Spleen (tissue), 11 donors: ENCODE measurements at regions not wholly inside any gene's neighbourhood (a gene's known extent, or its start where the extent isn't known, plus 50 kb on each side); places are given as distances from the start of the nearest gene placed in this dataset.
"Not testable (repeated sequence)": the region's sequence is repeated elsewhere in the genome, so short reads cannot be mapped to it uniquely, and the experiment has no call there.

Experiments
- DNase-seq: peaks from one replicate; pipeline ENCODE4 v3.0.0-alpha.2; 2020
- H3K27ac ChIP-seq, 8 donors: fragments of 200-600 bp; sonication (generic) in 7 of 8; 1 replicate in 4 of 8; 2 replicates in 4 of 8; pipeline versions ENCODE4 v1.5.0 to v1.8.0; 2016 to 2021; ENCODE audit warnings: inconsistent platforms in 4 of 8, mild to moderate bottlenecking in 4 of 8, moderate library complexity in 1 of 8
- H3K27me3 ChIP-seq, 7 donors: fragments of 200-600 bp; sonication (generic) in 6 of 7; replicated peaks in 1 of 7; 1 replicate in 4 of 7; 2 replicates in 3 of 7; pipeline versions ENCODE4 v1.5.0 to v1.8.0; 2016 to 2021; ENCODE audit warnings: inconsistent platforms in 3 of 7, mild to moderate bottlenecking in 1 of 7
- H3K36me3 ChIP-seq, 6 donors: fragments of 200-600 bp; sonication (generic) in 5 of 6; 1 replicate in 4 of 6; 2 replicates in 2 of 6; pipeline versions ENCODE4 v1.5.0 to v1.8.0; 2016 to 2021; ENCODE audit warnings: inconsistent platforms in 2 of 6
- H3K4me1 ChIP-seq, 6 donors: fragments of 200-600 bp; sonication (generic) in 5 of 6; 1 replicate in 3 of 6; 2 replicates in 3 of 6; pipeline versions ENCODE4 v1.5.0 to v1.8.0; 2016 to 2021; ENCODE audit warnings: inconsistent platforms in 3 of 6
- H3K4me3 ChIP-seq, 8 donors: fragments of 200-600 bp; sonication (generic) in 7 of 8; 1 replicate in 4 of 8; 2 replicates in 4 of 8; pipeline versions ENCODE4 v1.5.0 to v1.8.0; 2016 to 2021; ENCODE audit warnings: inconsistent platforms in 4 of 8, mild to moderate bottlenecking in 4 of 8, moderate library complexity in 2 of 8
- H3K9me3 ChIP-seq, 8 donors: fragments of 200-600 bp; sonication (generic) in 7 of 8; 1 replicate in 4 of 8; 2 replicates in 4 of 8; pipeline versions ENCODE4 v1.5.0 to v1.8.0; 2016 to 2021; ENCODE audit warnings: inconsistent platforms in 4 of 8
- CTCF ChIP-seq, 11 experiments: fragments of 200-600 bp in 7 of 11; fragments of 450-650 bp in 4 of 11; sonication (generic) in 4 of 11; IDR thresholded peaks in 8 of 11; conservative IDR thresholded peaks in 3 of 11; 1 replicate in 7 of 11; 2 replicates in 4 of 11; pipeline versions ENCODE4 v1.4.0 to v1.8.0; 2016 to 2021; ENCODE audit warnings: antibody characterized with exemption in 11 of 11, inconsistent platforms in 4 of 11, mild to moderate bottlenecking in 1 of 11
- POLR2A ChIP-seq, 3 donors: fragments of 450-650 bp; IDR thresholded peaks; one replicate each; pipeline ENCODE4 v1.5.1; 2017; ENCODE audit warnings: antibody characterized with exemption in 3 of 3, mild to moderate bottlenecking in 1 of 3
- POLR2AphosphoS5 ChIP-seq, 3 donors: sonication (generic); formaldehyde crosslinking; IDR thresholded peaks; one replicate each; pipeline ENCODE4 v1.5.1; 2017; ENCODE audit warnings: antibody characterized with exemption in 3 of 3
- WGBS, 5 donors: extraction: QIAGEN DNeasy Blood & Tissue Kit in 3 of 5; methylation state at CpG; one replicate each; pipeline versions ENCODE4 v1.1.5 to v1.1.7; 2013 to 2018; 5-methylcytosine and 5-hydroxymethylcytosine counted together
- intact Hi-C: fragments of 100-400 bp; cut with DNase I; formaldehyde crosslinking; loops from one replicate; pipeline ENCODE4 v1.15.0; 2023; ENCODE audit warnings: low total_unique reads
- donor health status: healthy with polysubstance abuse.
- donor health status: DM: no; HTN: no; CAD: no; lungs with moderate emphysema.
- donor health status: DM: no; HTN: no; CAD: no.
- donor health status: Bipolar disorder and iron deficiency.
- donor health status: healthy.
- donor health status: DM: no; HTN: no; CAD: no.
- donor health status: DM: yes; HTN: yes; CAD: no.

- Histone ChIP-seq H3K27ac (no peak overlapping the region), H3K27me3 (no peaks in the 10 kb centered on the region), H3K36me3 (no peaks in the 10 kb centered on the region), H3K9me3 (peaks cover 0 to 18% (median 0%) of the 10 kb centered on the region in 8 donors), H3K4me3 (no peak overlapping the region), H3K4me1 (no peaks in the 10 kb centered on the region)
- intact Hi-C loops = no loop called here
- DNase-seq = no peak
- WGBS, 5 donors = 54 to 74% (median 70%) methylated on average over 3 of the region's 3 CpGs
- no peak for TF ChIP-seq POLR2AphosphoS5 (IDR thresholded peaks at IDR 0.05)
- TF ChIP-seq CTCF (IDR thresholded peaks at IDR 0.05 in 8 of 11, conservative IDR thresholded peaks at IDR 0.05 in 3 of 11) = no peak
- TF ChIP-seq POLR2A (IDR thresholded peaks at IDR 0.05) = no peak
Measured at GRCh38 chr16:62738666-62739460, 702.6 kb upstream of the CDH8 start.

- no peaks in the 10 kb centered on the region for H3K27me3 ChIP-seq
- no peak overlapping the region for H3K4me3 ChIP-seq
- H3K36me3 ChIP-seq = no peaks in the 10 kb centered on the region
- H3K4me1 ChIP-seq = peaks cover 0 to 4% (median 0%) of the 10 kb centered on the region in 6 donors
- intact Hi-C loops = no loop called here
- no peak for DNase-seq
- no peak for TF ChIP-seq POLR2AphosphoS5 (IDR thresholded peaks at IDR 0.05)
- no peak for TF ChIP-seq POLR2A (IDR thresholded peaks at IDR 0.05)
- TF ChIP-seq CTCF (IDR thresholded peaks at IDR 0.05 in 8 of 11, conservative IDR thresholded peaks at IDR 0.05 in 3 of 11) = no peak
- H3K9me3 ChIP-seq = peaks cover 0 to 12% (median 0%) of the 10 kb centered on the region in 8 donors
- H3K27ac ChIP-seq = peak overlapping the region in 1 of 8 donors; percentile 32
Measured at GRCh38 chr16:62732092-62732491, 695.9 kb upstream of the CDH8 start.

GRCh38 chr16:62724670-62725269, 688.5 kb upstream of the CDH8 start:
- H3K36me3 ChIP-seq, H3K27ac ChIP-seq, DNase-seq, intact Hi-C loops, H3K27me3 ChIP-seq, H3K4me1 ChIP-seq, H3K4me3 ChIP-seq: not testable (repeated sequence)
- peaks cover 0 to 48% (median 16%) of the 10 kb centered on the region in 8 donors for H3K9me3 ChIP-seq
- 86 to 95% (median 91%) methylated on average over 17 to 48 of the region's 48 CpGs for WGBS, 5 donors

- Histone ChIP-seq H3K4me1 (no peaks in the 10 kb centered on the region), H3K4me3 (no peak overlapping the region), H3K27ac (no peak overlapping the region), H3K27me3 (no peaks in the 10 kb centered on the region), H3K9me3 (peaks cover 0 to 42% (median 21%) of the 10 kb centered on the region in 8 donors), H3K36me3 (no peaks in the 10 kb centered on the region)
- TF ChIP-seq POLR2AphosphoS5 (IDR thresholded peaks at IDR 0.05) (no peak), CTCF (IDR thresholded peaks at IDR 0.05 in 8 of 11, conservative IDR thresholded peaks at IDR 0.05 in 3 of 11) (no peak), POLR2A (IDR thresholded peaks at IDR 0.05) (no peak)
- intact Hi-C loops = no loop called here
- no peak for DNase-seq
- 68 to 74% (median 73%) methylated on average over 5 of the region's 5 CpGs for WGBS, 5 donors
Measured at GRCh38 chr16:62720651-62721050, 684.4 kb upstream of the CDH8 start.
